ENCODE measurements at regions not wholly inside any gene's neighbourhood (a gene's known extent, or its start where the extent isn't known, plus 50 kb on each side); places are given as distances from the start of the nearest gene placed in this dataset.

GRCh38 chr16:73713251-73713650 lies 583.4 kb upstream of the PSMD7 start:
- TF ChIP-seq TCF4 (CRISPR knock-in tag; IDR thresholded peaks at IDR 0.05; ENCODE audit: borderline replicate concordance) (no peak), ZNF70 (CRISPR knock-in tag; IDR thresholded peaks at IDR 0.05) (no peak), CSRNP3 (CRISPR knock-in tag; IDR thresholded peaks at IDR 0.05) (no peak), ESRRG (CRISPR knock-in tag; IDR thresholded peaks at IDR 0.05) (no peak), CSDC2 (CRISPR knock-in tag; IDR thresholded peaks at IDR 0.05) (no peak)
- ATAC-seq, result no peak

GRCh38 chr16:73711406-73712080 lies 585.1 kb upstream of the PSMD7 start:
- ATAC-seq, result no peak
- no peak for TF ChIP-seq RARB (CRISPR knock-in tag; IDR thresholded peaks at IDR 0.05)
- no peak for TF ChIP-seq ISL1 (CRISPR knock-in tag; IDR thresholded peaks at IDR 0.05)
- no peak for TF ChIP-seq CSDC2 (CRISPR knock-in tag; IDR thresholded peaks at IDR 0.05)
- TF ChIP-seq ZNF565 (CRISPR knock-in tag; conservative IDR thresholded peaks at IDR 0.05; ENCODE audit: low read depth), result no peak
- TF ChIP-seq TOX (CRISPR knock-in tag; IDR thresholded peaks at IDR 0.05; ENCODE audit: borderline replicate concordance), result no peak
- TF ChIP-seq ZFP3 (CRISPR knock-in tag; IDR thresholded peaks at IDR 0.05), result no peak
- TF ChIP-seq TSHZ2 (CRISPR knock-in tag; IDR thresholded peaks at IDR 0.05), result no peak
- no peak for TF ChIP-seq ZNF70 (CRISPR knock-in tag; IDR thresholded peaks at IDR 0.05)
- TF ChIP-seq TCF4 (CRISPR knock-in tag; IDR thresholded peaks at IDR 0.05; ENCODE audit: borderline replicate concordance), result no peak
- no peak for TF ChIP-seq PPARA (CRISPR knock-in tag; IDR thresholded peaks at IDR 0.05; ENCODE audit: borderline replicate concordance)
- no peak for TF ChIP-seq ZNF8 (CRISPR knock-in tag; IDR thresholded peaks at IDR 0.05)
- no peak for TF ChIP-seq ZFP30 (CRISPR knock-in tag; IDR thresholded peaks at IDR 0.05)
- no peak for TF ChIP-seq ESRRG (CRISPR knock-in tag; IDR thresholded peaks at IDR 0.05)
- TF ChIP-seq ZC3H10 (CRISPR knock-in tag; IDR thresholded peaks at IDR 0.05), result no peak
- no peak for TF ChIP-seq CSRNP3 (CRISPR knock-in tag; IDR thresholded peaks at IDR 0.05)

- ATAC-seq, result no peak
- no peak for TF ChIP-seq ZFP3 (CRISPR knock-in tag; IDR thresholded peaks at IDR 0.05)
- no peak for TF ChIP-seq POU6F1 (CRISPR knock-in tag; IDR thresholded peaks at IDR 0.05; ENCODE audit: borderline replicate concordance, low read depth)
- no peak for TF ChIP-seq GLIS3 (CRISPR knock-in tag; IDR thresholded peaks at IDR 0.05)
- no peak for TF ChIP-seq ZNF565 (CRISPR knock-in tag; conservative IDR thresholded peaks at IDR 0.05; ENCODE audit: low read depth)
- TF ChIP-seq TSHZ2 (CRISPR knock-in tag; IDR thresholded peaks at IDR 0.05), result no peak
- TF ChIP-seq ISL1 (CRISPR knock-in tag; IDR thresholded peaks at IDR 0.05), result no peak
- no peak for TF ChIP-seq ZNF70 (CRISPR knock-in tag; IDR thresholded peaks at IDR 0.05)
- no peak for TF ChIP-seq ZC3H10 (CRISPR knock-in tag; IDR thresholded peaks at IDR 0.05)
- TF ChIP-seq ESRRG (CRISPR knock-in tag; IDR thresholded peaks at IDR 0.05), result no peak
- TF ChIP-seq PATZ1 (CRISPR knock-in tag; IDR thresholded peaks at IDR 0.05; ENCODE audit: borderline replicate concordance), result no peak
- no peak for TF ChIP-seq CSDC2 (CRISPR knock-in tag; IDR thresholded peaks at IDR 0.05)
These were observed 586.1 kb upstream of the PSMD7 start for GRCh38 chr16:73710526-73710925.

All from SK-N-SH treated with all-trans-retinoic acid at 6 μM for 48 hours (cell line).